OCI-LY1 (cell line): ENCODE measurements at regions not wholly inside any gene's neighbourhood (a gene's known extent, or its start where the extent isn't known, plus 50 kb on each side); places are given as distances from the start of the nearest gene placed in this dataset.

Experiments used
- CTCF ChIP-seq: fragments of 200-600 bp; sonication (generic), shearing (Covaris generic); IDR thresholded peaks from 2 replicates; pipeline ENCODE4 v1.5.1; 2017; ENCODE audit warnings: mild to moderate bottlenecking, antibody characterized with exemption, low read length, moderate library complexity, mixed read lengths
- EZH2 ChIP-seq: fragments of 200-600 bp; sonication (generic), shearing (Covaris generic); IDR thresholded peaks from 2 replicates; pipeline ENCODE4 v1.8.0; 2017; ENCODE audit warnings: borderline replicate concordance, mixed run types, mild to moderate bottlenecking, antibody characterized with exemption, low read length, moderate library complexity, mixed read lengths

GRCh38 chr6:44004136-44004535, 123.1 kb downstream of the MRPL14 start:
- TF ChIP-seq CTCF (no peak), EZH2 (no peak)
